Coronary artery (tissue), 2 donors: ENCODE measurements at regions not wholly inside any gene's neighbourhood (a gene's known extent, or its start where the extent isn't known, plus 50 kb on each side); places are given as distances from the start of the nearest gene placed in this dataset.
"Not testable (repeated sequence)": the region's sequence is repeated elsewhere in the genome, so short reads cannot be mapped to it uniquely, and the experiment has no call there.

Experiments
- DNase-seq: peaks from one replicate; pipeline ENCODE4 v3.0.0-alpha.2; 2017; ENCODE audit warnings: low spot score
- H3K27ac ChIP-seq, 2 donors: fragments of 200-600 bp; sonication (generic); one replicate each; pipeline ENCODE4 v1.5.1; 2016 to 2019
- H3K4me3 ChIP-seq: fragments of 200-600 bp; sonication (generic); 2 replicates; pipeline ENCODE4 v1.5.1; 2016; ENCODE audit warnings: mild to moderate bottlenecking, moderate library complexity
- TF ChIP-seq, protein P1 (sequence below): fragments of 200-600 bp; sonication (generic); IDR thresholded peaks from one replicate; pipeline ENCODE4 v1.5.1; 2019; ENCODE audit warnings: antibody characterized with exemption

DNA sequence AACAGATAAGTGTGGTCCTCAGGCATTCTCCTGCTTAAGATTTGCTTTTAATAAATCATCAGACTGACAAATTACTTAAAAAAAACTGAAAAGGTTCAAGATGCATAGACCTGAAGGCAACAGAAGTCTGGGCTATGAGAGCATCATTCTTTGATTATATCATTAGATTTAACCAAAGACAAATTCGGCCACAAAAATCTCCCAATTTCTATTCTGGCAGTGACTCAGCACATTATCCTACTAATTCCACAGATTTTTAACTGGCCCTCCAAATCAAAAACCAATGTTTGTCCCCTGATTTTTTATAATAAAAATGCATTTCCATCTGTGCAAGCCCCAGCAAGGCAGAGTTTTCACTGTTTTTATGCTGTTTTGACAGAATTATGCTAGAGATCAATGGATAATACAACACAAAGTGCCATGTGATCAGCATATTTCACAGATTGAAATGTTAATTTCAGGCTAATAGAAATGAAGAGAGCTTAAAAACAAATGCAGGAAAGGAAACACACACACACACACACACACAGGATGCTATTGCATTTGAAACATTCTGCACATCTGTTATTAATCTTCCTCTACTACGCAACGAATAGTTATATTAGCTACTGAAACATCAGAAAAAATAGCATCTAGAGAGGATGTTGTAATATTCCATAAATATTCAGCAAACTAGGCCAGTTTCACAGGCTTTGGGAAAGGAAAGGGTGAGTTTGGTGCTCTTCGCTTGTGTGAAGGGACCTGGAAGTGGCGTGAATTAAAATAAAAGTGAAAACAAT is 177.6 kb upstream of the ST8SIA4 start:
- H3K27ac ChIP-seq: no peak overlapping the region
- H3K4me3 ChIP-seq: no peak overlapping the region
- TF ChIP-seq, protein P1, sequence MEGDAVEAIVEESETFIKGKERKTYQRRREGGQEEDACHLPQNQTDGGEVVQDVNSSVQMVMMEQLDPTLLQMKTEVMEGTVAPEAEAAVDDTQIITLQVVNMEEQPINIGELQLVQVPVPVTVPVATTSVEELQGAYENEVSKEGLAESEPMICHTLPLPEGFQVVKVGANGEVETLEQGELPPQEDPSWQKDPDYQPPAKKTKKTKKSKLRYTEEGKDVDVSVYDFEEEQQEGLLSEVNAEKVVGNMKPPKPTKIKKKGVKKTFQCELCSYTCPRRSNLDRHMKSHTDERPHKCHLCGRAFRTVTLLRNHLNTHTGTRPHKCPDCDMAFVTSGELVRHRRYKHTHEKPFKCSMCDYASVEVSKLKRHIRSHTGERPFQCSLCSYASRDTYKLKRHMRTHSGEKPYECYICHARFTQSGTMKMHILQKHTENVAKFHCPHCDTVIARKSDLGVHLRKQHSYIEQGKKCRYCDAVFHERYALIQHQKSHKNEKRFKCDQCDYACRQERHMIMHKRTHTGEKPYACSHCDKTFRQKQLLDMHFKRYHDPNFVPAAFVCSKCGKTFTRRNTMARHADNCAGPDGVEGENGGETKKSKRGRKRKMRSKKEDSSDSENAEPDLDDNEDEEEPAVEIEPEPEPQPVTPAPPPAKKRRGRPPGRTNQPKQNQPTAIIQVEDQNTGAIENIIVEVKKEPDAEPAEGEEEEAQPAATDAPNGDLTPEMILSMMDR: no peak
- no peak for DNase-seq

DNA sequence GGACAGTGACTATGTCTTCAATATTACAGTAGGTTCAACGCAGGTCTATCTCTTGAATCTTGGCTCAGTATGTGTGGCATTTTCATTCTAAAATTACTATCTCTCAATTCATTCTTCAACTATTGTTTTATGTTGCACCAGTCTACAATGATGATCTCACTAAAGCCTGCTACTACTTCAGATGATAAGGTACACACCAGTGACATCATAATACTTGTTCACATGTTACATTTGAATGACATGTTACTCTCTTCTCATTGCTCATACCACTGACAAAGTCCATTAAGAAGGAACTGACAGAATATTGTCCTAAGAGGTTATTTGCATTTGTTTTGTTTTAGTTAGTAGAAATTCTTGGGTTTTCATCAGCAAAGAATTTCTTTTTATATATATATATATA is 165.2 kb upstream of the ST8SIA4 start:
- TF ChIP-seq, protein P1: no peak

DNA sequence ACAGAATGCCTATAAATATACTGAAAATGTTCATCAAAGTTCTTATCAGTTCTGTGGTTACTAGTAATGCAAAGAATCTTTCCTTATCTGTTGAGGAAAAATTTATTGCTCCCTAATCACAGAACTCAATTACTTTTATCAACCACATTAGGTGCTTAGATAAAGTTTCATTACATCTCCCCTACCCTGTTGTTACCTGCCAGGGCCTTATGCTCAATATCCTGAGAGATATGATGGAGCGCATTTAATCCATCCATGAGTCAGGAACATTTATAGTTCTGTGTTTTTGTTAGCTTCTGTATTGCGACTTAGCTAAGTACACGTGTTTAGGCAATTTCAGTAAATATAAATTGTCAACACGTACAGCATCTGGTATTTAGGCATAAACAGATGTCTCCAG is 164.3 kb upstream of the ST8SIA4 start:
- TF ChIP-seq, protein P1: no peak
- no peak for DNase-seq
- no peak overlapping the region for H3K4me3 ChIP-seq
- H3K27ac ChIP-seq: no peak overlapping the region

More for the DNA sequence above, 165.2 kb upstream of the ST8SIA4 start:
- H3K27ac ChIP-seq: no peak overlapping the region
- no peak for DNase-seq
- H3K4me3 ChIP-seq: no peak overlapping the region

DNA sequence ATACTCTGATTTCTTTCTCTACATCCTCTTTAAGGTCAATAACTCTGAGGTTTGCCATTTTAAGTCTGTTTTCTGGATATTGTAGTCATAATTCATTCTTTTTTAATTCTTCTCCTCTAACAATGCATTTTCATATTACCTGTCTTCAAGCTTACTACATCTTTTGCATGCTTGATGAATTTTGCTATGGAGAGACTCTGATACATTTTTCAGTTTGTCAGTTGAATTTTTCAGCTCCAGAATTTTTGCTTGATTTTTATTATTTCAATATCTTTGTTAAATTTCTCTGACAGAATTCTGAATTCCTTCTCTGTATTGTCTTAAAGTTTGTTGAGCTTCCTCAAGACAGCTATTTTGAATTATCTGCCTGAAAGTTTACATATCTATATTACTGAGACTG is 159.8 kb upstream of the ST8SIA4 start:
- TF ChIP-seq, protein P1: no peak
- no peak for DNase-seq
- no peak overlapping the region for H3K4me3 ChIP-seq
- no peak overlapping the region for H3K27ac ChIP-seq

DNA sequence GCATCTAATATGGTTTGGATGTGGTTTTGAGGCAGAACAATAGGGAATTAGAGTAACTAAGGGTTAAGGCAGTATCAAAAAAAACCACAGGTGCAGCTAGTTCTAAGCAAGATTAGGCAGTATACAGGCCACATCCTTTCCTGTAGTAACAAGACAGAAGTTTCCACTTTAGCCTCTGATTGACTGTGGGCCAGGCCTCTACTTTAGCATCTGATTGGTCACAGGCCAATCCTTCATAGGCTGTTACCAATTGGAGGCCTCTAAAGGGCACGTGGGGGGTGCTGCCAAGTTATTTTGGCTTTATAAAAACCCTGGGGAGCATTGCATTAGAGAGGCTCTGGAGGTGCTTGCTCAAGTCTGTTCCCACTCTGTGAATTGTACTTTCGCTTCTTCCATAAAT is 144.1 kb upstream of the ST8SIA4 start:
- DNase-seq: no peak
- TF ChIP-seq, protein P1: no peak
- H3K27ac ChIP-seq: no peak overlapping the region
- H3K4me3 ChIP-seq: no peak overlapping the region

DNA sequence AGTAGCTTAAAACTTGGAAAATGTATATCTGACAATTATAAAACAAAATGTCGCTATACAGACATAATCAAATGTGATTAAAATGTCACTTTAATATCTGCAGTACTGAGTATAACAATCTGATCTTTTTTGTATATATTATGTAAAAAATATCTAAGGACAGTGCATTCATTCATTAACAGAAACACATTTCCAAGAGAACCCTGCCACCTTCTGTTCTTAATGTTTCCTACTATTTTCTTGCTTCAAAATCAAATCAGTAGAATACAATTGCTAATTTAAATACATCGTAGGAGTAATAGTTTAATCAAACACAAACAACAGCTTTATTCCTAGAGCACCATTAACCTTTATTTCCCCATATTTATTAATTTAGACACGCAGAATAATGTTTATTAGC is 142.6 kb upstream of the ST8SIA4 start:
- H3K27ac ChIP-seq: no peak overlapping the region
- TF ChIP-seq, protein P1: no peak
- DNase-seq: no peak
- no peak overlapping the region for H3K4me3 ChIP-seq

DNA sequence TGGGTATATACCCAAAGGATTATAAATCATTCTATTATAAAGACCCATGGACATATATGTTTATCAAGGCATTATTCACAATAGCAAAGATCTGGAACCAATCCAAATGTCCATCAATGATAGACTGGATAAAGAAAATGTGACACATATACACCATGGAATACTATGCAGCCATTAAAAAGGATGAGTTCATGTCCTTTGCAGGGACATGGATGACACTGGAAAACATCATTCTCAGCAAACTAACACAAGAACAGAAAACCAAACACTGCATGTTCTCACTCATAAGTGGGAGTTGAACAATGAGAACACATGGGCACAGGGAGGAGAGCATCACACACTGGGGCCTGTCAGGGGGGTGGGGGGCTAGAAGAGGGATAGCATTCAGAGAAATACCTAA is 136.9 kb upstream of the ST8SIA4 start:
- DNase-seq, H3K4me3 ChIP-seq, H3K27ac ChIP-seq: not testable (repeated sequence)
